GM12801 (cell line): ENCODE measurements at regions not wholly inside any gene's neighbourhood (a gene's known extent, or its start where the extent isn't known, plus 50 kb on each side); places are given as distances from the start of the nearest gene placed in this dataset.

Experiments used
- TF ChIP-seq, protein P1 (sequence below): IDR thresholded peaks from one replicate; pipeline ENCODE4 v1.5.1; 2011; ENCODE audit warnings: control low read depth; ENCODE audit not compliant: insufficient read length; ENCODE audit errors: extremely low read depth

- TF ChIP-seq, protein P1, sequence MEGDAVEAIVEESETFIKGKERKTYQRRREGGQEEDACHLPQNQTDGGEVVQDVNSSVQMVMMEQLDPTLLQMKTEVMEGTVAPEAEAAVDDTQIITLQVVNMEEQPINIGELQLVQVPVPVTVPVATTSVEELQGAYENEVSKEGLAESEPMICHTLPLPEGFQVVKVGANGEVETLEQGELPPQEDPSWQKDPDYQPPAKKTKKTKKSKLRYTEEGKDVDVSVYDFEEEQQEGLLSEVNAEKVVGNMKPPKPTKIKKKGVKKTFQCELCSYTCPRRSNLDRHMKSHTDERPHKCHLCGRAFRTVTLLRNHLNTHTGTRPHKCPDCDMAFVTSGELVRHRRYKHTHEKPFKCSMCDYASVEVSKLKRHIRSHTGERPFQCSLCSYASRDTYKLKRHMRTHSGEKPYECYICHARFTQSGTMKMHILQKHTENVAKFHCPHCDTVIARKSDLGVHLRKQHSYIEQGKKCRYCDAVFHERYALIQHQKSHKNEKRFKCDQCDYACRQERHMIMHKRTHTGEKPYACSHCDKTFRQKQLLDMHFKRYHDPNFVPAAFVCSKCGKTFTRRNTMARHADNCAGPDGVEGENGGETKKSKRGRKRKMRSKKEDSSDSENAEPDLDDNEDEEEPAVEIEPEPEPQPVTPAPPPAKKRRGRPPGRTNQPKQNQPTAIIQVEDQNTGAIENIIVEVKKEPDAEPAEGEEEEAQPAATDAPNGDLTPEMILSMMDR: no peak
Measured at GRCh38 chr4:43816116-43816515, 632.5 kb downstream of the KCTD8 start.

DNA sequence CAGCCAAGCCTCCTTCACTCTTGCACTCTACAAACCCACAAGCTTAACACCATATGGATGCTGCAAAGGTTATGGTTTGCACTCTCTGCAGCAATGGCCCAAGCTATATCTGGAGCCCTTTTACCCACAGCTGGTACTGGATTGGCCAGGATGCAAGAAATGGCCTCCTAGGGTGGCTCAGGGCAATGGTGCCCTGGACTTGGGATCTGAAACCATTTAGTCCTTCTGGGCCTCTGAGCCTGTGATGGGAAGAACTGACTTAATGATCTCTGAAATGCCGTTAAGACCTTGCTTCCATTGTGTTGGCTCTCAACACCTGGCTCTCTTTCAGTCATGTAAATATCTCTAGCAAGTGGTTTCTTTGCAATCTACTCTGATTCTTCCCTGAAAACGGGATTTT lies 626.0 kb downstream of the KCTD8 start:
- TF ChIP-seq, protein P1: no peak

DNA sequence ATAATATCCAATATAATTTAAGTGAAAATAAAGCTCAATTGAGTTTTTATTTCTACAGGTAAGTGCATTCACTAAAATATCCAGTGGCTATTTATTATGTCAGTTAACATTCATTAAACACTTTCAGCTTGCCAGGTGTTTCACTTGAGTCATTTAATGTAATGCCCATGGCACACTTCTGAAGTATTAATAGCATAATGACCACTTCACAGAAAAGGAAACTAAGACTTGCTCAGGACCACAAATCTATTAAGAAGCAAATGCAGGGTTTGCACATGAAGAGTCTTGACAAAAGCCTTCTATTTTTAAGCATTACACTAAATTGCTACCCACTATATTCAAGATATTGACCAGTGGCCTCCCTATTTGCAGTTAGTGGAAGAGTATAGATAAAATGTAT lies 612.7 kb downstream of the KCTD8 start:
- TF ChIP-seq, protein P1: no peak

DNA sequence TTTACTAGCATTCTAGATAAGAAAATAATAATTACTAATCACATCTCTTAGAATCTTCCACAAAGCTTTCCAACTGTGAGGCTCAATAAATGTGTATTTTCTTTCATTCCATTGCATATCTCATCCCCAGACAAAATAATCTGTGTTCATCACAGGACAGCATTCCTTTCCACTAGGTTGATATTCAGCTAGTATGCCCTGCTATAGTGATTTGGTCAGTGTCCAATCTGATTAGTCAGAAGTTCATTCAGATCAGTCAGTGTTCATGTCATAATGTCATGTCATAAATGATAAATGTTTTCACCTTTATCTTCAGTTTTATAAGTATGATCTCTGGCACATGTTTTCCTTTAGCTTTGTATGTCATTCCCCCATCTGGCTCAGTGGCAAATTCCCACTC lies 611.4 kb downstream of the KCTD8 start:
- TF ChIP-seq, protein P1: no peak

GRCh38 chr4:43837604-43838003 lies 611.0 kb downstream of the KCTD8 start:
- TF ChIP-seq, protein P1: no peak

DNA sequence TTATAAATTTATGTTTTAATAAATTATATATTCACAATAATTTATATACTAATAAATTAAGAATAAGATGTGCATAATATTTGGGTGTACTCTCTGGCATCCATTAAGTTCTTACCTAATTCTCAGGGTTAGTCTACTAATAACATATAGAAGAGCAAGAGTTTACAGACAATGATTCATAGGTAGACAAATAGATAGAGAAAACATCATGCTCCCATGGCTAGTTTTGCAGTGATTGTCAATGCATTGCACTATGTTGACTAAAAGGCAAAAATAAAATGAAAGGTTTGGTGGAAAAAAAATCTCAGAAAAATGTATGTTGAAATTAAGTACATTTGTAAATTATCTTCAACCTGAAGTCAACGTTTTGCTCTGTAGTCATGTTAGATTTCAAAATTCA lies 606.0 kb downstream of the KCTD8 start:
- TF ChIP-seq, protein P1: no peak

DNA sequence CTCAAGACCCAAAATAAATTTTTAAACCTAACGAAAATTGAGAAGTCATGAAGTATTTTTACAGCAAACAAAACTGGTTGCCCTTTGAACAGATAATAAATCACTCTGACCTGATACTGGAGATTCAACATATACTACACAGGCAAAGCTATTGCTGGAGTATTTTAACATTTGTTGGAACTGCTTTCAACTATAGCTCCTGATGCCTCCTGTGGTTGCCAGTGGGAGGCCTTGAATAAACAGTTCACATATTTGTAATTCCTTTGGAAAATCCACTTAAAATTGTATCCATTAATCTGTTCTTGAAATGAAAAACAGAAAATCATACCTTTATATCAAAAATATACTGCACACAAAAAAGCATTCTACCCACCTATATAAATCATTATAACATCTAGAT lies 605.1 kb downstream of the KCTD8 start:
- TF ChIP-seq, protein P1: no peak

- TF ChIP-seq, protein P1: no peak
Measured at GRCh38 chr4:43846111-43846587, 602.5 kb downstream of the KCTD8 start.
